ENCODE measurements at regions not wholly inside any gene's neighbourhood (a gene's known extent, or its start where the extent isn't known, plus 50 kb on each side); places are given as distances from the start of the nearest gene placed in this dataset.

- no peak for FAIRE-seq
These were observed 445.5 kb downstream of the KCNH5 start for GRCh38 chr14:62599616-62600385.

- FAIRE-seq: no peak
These were observed 442.5 kb downstream of the KCNH5 start for GRCh38 chr14:62602712-62603111.

- no peak for FAIRE-seq
These were observed 440.7 kb downstream of the KCNH5 start for GRCh38 chr14:62604524-62604923.

- FAIRE-seq: no peak
These were observed 431.1 kb downstream of the KCNH5 start for GRCh38 chr14:62614122-62614521.

- FAIRE-seq: no peak
These were observed 428.6 kb downstream of the KCNH5 start for GRCh38 chr14:62616668-62617067.

GRCh38 chr14:62626416-62626815 lies 418.8 kb downstream of the KCNH5 start:
- FAIRE-seq: no peak

GRCh38 chr14:62629176-62629725 lies 416.0 kb downstream of the KCNH5 start:
- FAIRE-seq: no peak

- no peak for FAIRE-seq
These were observed 414.1 kb downstream of the KCNH5 start for GRCh38 chr14:62631176-62631575.

- no peak for FAIRE-seq
These were observed 412.5 kb downstream of the KCNH5 start for GRCh38 chr14:62632771-62633170.

- FAIRE-seq: no peak
These were observed 399.6 kb downstream of the KCNH5 start for GRCh38 chr14:62645649-62646048.
